ENCODE measurements at regions not wholly inside any gene's neighbourhood (a gene's known extent, or its start where the extent isn't known, plus 50 kb on each side); places are given as distances from the start of the nearest gene placed in this dataset.

- DNase-seq = no peak
These were observed 897.4 kb downstream of the CENPC start for GRCh38 chr4:66647926-66648325.

DNA sequence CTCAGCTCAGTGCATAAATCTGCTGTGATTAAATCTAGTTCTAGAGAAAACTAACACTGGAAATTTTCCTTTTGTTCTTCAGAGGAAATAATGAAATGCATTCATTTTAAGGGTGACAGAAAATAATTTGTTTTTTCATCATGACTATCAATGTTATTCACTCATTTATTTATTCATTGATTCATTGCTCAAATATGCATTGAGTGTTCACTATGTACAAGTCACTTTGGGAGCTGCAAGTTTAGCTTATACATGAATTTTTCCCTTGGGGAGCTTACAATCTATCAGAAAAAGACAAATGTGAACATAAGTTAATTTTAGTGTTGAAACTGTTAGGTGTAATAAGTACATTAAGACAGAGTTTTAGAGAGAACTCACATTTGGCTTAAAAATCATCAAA is 897.8 kb downstream of the CENPC start:
- intact Hi-C loops (cut with DNase I) = no loop called here
- DNase-seq = no peak

More at GRCh38 chr4:66647926-66648325, 897.4 kb downstream of the CENPC start:
- intact Hi-C loops (cut with DNase I) = no loop called here

DNA sequence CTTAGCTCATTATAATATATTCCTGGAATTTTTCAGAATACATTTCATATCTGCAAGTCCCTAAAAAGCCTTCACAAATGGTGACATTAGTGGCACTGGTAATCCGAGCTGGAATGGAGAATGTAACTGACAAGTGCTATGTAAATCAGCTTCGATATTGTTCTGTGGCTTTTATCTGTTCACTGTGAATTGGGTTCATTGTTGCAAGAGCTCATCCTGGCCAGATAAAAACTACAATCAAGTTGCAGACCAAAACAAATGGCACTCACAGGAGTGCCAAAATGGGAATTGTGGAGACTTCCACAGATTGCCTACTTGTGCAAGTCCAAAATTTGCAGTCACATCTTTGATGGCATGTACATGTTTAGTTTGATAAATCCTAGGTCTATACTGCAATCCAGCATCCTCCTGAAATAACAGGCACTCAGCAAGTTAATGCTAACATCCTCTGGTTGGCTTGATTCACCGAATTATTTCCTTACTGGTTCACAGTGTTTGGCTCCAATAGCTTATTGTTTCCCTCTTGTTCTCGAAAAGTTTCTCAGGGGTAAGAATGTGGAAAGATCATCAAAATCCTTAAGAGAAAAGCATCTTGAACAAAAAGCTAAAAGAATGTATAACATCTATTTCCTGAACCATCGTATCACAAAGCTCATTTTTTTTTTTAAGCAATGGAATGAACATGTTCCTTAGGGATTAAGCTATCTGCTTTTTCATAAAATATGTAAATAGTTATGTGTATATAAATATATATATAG is 904.9 kb downstream of the CENPC start:
- DNase-seq = no peak
- intact Hi-C loops (cut with DNase I) = no loop called here

- intact Hi-C loops (cut with DNase I) = no loop called here
- DNase-seq = no peak
These were observed 905.9 kb downstream of the CENPC start for GRCh38 chr4:66639361-66639760.

DNA sequence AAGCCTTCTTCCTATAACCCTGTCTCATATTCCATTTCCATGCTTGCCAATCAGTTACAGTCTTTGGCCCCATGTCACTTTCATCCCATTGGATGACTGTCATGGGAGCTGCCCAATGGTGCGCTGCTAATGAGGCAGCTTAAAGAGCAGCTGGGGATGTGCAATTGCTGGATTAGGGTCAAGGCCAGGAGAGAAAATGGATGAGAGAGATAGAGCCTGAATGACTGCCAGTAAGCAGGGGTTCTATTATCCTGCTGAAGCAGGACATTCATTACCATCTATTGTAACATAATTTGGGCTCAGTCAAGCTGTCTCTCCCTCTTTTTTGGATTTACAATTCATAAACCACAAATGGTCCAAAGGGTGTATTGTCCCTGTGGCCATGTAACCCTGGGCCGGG is 909.0 kb downstream of the CENPC start:
- DNase-seq = no peak
- intact Hi-C loops (cut with DNase I) = no loop called here

DNA sequence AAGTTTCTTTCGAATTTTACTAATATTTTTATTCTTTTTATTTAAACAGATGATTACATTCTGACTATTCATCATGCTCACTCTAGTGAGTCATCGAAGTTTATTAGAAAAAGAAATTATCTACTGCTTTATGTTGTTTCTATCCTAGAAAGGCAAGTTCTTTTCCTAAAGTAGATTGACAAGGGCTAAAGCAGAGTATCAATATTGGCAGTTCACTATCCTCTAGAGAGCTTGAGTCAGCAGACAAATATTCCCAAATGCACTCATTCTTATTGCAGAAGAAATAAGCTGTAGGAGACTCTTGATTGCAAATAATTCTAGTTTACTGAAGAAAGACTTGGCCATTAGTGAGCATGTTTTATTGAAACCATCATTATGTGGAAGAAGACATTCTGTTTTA is 911.8 kb downstream of the CENPC start:
- intact Hi-C loops (cut with DNase I) = no loop called here
- DNase-seq = no peak

DNA sequence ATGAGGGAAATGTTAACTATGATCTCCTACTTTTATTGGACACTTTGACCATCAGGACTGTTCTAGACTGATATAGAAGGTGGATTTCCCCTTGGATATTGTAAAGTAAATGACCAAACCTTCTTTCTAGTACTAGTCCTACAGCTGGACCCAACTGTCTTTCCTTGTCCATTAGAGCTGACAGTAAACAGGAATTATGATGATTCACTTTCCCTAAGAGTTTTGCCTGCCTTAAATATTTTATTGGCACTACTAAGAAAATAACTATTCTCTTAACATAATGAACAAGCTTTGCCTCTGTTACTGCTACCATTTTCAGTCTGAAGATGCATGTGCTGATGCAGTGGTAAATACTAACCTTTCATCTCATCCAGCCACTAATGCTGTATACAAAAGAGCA is 915.4 kb downstream of the CENPC start:
- DNase-seq = no peak
- intact Hi-C loops (cut with DNase I) = no loop called here

DNA sequence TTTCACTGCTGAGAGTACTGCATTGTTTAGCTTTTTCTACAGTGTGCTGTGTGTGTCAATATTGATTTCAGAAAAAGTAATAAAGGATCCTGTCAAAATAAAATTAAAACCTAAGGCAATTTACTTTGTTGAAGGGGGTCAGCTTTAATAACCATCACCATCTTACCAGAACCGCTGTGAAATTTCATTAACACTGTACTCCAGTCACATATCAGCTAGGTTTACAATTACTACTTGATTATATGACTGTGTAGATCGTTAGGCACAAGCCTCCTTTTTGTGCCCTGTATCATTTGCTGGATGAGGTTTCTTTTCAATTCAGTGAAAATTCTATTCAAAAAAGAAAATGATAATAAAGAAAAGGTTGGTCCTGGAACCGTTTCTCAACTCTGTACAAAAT is 917.2 kb downstream of the CENPC start:
- intact Hi-C loops (cut with DNase I) = no loop called here
- DNase-seq = no peak

DNA sequence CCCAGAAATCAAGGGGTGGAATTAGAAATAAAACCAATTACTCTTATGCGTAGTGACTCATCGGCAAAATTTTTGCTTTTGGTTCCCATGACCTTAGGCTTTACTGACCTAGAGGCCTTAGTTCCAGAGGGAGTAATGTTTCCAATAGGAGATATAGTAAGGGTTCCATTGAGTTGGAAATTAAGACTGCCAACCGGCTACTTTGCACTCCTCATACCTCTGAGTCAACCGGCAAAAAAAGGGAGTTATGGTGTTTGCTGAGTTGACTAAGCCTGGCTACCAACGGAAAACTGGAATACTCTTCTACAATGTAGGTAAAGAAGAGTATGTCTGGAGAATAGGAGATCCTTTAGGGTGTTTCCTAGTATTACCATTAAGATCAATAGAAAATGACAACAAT is 919.8 kb downstream of the CENPC start:
- intact Hi-C loops (cut with DNase I) = no loop called here
- no peak for DNase-seq

DNA sequence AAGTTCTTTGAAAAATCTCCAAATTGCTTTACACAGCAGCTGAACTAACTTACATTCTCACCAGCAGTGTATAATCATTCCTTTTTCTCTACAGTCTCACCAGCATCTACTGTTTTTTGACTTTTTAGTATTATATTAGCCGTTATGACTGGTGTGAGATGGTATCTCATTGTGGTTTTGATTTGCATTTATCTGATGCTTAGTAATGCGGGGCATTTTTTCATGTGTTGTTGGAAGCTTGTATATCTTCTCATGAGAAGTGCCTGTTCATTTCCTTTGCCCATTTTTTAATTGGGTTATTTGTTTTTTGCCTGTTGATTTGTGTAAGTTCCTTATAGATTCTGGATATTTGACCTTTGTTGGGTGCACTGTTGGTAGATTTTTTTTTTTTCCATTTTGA is 931.7 kb downstream of the CENPC start:
- intact Hi-C loops (cut with DNase I) = no loop called here
- no peak for DNase-seq

DNA sequence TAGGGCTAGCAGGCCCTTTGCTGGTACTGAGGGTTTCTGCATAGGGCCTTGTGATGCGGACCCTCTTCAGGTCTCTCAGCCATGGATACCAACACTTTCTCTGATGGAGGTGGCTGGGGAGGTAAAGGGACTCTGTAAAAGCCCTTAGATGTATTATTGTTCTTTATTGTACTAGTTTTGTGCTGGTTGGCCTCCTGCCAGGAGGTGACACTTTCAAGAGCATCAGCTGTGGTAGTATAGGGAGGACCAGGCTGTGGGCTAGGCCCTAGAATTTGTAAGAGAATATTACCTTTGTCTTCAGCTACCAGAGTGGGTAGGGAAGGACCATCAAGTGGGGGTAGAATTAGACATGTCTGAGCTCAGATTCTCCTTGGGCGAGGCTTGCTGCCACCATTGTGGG is 936.3 kb downstream of the CENPC start:
- DNase-seq = no peak
- intact Hi-C loops (cut with DNase I) = no loop called here

GRCh38 chr4:66606908-66607307 is 936.6 kb upstream of the EPHA5 start:
- intact Hi-C loops (cut with DNase I) = no loop called here
- DNase-seq = no peak

- intact Hi-C loops (cut with DNase I) = no loop called here
- DNase-seq = no peak
These were observed 935.9 kb upstream of the EPHA5 start for GRCh38 chr4:66606215-66606614.

- intact Hi-C loops (cut with DNase I) = no loop called here
- DNase-seq = no peak
These were observed 933.9 kb upstream of the EPHA5 start for GRCh38 chr4:66604192-66604591.

DNA sequence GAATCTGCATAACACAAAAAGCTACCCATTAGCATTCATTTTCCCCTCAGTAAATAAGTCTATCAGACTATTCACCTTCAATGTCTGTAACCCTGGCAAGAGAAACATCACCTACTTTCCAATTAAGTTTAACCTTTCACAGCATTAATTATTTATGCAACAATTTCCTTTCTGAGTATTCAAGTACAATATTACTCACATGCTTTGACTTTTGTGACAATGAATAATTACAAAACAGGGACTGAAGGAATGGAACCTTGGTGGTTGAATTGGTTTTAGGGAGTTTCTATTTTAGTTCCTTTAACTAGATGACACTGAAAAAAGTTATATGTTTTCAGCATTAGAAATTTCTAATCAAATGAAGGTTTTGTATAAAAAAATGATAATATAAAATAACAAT is 932.3 kb upstream of the EPHA5 start:
- intact Hi-C loops (cut with DNase I) = no loop called here

DNA sequence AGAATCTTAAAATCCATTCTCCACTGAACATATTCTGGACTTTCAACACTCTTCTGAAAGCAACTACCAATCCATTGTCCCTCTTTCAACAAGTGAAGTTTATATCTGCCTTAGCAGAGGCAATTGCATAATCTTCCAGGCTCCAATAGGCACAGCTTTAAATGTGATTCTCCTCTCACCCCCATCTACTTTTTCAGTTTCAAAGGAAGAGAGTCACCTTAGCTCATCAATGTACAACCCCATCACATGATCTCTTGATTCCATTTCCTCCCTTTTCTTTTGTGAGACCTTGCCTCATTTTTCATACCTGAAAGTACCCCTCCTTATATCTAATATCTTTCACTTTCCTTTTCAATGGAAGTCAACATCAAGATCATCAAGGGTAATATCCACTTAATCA is 921.7 kb upstream of the EPHA5 start:
- intact Hi-C loops (cut with DNase I) = no loop called here
- DNase-seq = no peak

More for the DNA sequence above, 932.3 kb upstream of the EPHA5 start:
- DNase-seq = no peak

DNA sequence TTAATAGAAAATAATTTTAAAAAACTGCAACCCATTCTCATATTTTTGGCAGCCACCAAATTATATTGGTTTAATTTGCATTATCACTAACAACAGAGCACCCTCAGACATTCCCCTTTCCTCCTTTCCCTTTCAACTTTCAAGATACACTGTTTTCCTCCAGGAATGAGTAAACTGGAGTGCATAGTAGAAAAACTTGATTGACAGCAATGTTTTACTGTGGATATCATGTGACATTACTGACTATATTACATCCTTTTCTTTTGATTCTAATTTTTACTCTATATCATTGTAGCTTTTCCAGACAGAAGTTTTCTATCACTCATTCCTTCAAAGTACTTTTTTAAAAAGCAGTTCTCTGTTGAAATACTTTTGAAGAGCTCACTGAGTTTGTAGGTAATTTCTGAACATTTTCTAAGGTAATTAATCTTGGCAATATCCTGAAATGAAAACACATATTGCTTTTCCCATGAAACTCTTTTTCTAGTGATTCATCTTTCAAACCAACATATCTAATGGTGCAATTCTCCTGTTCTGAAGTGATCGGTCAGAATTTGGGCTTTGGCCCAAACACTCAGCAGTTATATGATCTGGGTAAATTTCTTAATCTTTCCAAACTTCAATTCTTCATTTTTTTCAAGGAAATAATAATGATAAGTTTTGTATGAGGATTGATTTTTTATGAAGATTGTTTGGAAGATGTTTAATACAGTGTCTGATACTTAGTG is 920.4 kb upstream of the EPHA5 start:
- no peak for DNase-seq
- intact Hi-C loops (cut with DNase I) = no loop called here

- no peak for DNase-seq
- intact Hi-C loops (cut with DNase I) = no loop called here
These were observed 918.9 kb upstream of the EPHA5 start for GRCh38 chr4:66589183-66589582.

DNA sequence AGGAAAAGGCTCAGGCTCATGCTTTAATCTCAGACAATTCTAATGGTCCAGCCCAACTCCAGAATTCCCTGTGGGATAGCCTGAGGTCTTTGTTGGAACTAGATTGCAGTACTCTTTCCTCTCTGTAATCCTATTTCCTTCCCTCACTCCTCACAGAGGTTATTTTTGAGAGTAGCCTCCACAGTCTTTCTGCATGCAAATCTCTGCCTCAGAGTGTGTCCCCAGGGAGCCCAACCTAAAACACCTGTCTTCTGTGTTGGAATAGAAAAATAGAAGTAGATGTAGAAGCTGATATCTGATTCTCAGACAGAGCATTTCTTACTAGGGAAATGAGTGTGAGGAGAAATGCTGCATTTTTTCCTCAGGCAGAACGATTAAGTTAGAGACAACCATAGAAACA is 915.5 kb upstream of the EPHA5 start:
- intact Hi-C loops (cut with DNase I) = no loop called here
- DNase-seq = no peak

- intact Hi-C loops (cut with DNase I) = no loop called here
- DNase-seq = no peak
These were observed 907.6 kb upstream of the EPHA5 start for GRCh38 chr4:66577922-66578321.

GRCh38 chr4:66575008-66575696 is 904.9 kb upstream of the EPHA5 start:
- no peak for DNase-seq
- intact Hi-C loops (cut with DNase I) = no loop called here

Data from posterior cingulate gyrus (tissue), 11 donors.